ENCODE measurements at regions not wholly inside any gene's neighbourhood (a gene's known extent, or its start where the extent isn't known, plus 50 kb on each side); places are given as distances from the start of the nearest gene placed in this dataset.
"Not testable (repeated sequence)": the region's sequence is repeated elsewhere in the genome, so short reads cannot be mapped to it uniquely, and the experiment has no call there.

DNA sequence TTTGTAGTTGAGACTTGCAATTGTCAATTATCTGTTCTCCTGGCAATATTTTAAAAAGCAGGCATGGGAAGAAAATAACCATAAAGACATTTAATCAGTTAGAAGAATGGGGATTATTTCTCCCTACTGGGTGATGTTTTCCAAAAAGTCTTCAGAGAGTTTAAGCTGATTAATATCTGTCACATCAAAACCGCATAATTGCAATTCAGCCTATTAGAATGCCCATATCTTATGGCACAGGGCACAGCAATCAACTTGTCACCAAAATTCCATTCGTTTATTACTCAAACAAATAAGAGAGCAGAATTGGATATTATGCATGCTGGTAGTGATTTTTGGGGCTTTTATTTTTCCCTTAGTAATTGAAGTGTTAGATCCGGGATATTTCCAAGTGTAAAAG, 218.7 kb downstream of the RNF144B start:
- no peaks in the 10 kb centered on the region for H3K9me3 Mint-ChIP-seq
- no peak overlapping the region for H3K4me3 Mint-ChIP-seq
- DNase-seq = no peak
- H3K36me3 Mint-ChIP-seq = no peaks in the 10 kb centered on the region
- H3K27me3 Mint-ChIP-seq = peaks cover 4% of the 10 kb centered on the region
- no peaks in the 10 kb centered on the region for H3K4me1 Mint-ChIP-seq
- no peak overlapping the region for H3K27ac Mint-ChIP-seq

DNA sequence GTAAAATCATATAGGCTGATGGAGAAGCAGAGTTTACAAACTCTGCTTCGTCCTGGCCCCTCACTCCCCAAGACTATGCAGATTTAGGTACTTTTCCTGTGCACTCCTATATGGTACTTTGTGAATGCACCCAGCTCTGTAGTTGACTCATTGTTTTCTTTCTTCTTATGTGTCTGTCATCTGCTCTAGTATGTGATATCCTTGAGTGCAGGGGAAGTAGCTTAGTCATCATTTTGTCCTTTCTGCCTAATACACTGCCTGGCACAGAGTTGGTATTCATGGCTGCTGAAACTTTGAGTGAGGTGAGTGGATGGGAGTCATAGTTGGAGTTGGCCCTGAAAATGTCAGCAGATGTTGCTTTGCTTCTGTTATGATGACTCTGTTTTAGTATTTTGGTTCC, 222.6 kb downstream of the RNF144B start:
- H3K4me3 Mint-ChIP-seq = no peak overlapping the region

DNA sequence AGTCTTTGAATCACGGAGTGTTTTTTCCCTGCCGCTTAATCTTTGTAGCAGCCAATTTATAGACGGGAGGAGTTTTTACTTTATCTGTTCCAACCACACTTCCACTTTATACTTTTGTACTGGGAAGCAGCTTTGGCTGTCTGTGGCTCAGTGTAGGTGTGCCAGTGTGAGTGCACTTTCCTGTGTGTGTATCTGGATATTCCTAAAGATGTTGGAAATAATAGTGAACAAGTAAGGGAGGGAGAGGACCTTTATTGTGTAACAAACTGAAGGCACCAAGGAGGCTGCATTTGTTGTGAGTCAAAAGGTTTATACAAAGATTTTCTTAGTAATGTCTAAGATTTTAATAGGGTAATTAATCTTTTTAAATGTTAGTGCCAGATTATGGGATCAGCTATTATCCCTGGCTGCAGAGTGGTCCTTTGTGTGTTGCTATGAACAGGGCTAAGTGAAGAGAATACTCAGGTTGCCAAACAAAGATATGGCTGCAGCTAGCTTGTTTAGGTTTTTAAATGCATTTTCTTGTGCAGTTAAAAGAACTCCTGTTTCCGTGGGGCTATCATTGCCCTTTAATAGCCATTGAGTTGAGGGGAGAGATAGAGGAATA, 226.3 kb downstream of the RNF144B start:
- H3K36me3 Mint-ChIP-seq = no peaks in the 10 kb centered on the region
- H3K4me3 Mint-ChIP-seq = no peak overlapping the region
- no peak overlapping the region for H3K27ac Mint-ChIP-seq
- H3K4me1 Mint-ChIP-seq = no peaks in the 10 kb centered on the region
- H3K27me3 Mint-ChIP-seq = peaks cover 8% of the 10 kb centered on the region
- peaks cover 4% of the 10 kb centered on the region for H3K9me3 Mint-ChIP-seq
- DNase-seq = no peak

More for the DNA sequence above, 222.6 kb downstream of the RNF144B start:
- DNase-seq = no peak
- peaks cover 7% of the 10 kb centered on the region for H3K27me3 Mint-ChIP-seq
- H3K9me3 Mint-ChIP-seq = no peaks in the 10 kb centered on the region
- H3K4me1 Mint-ChIP-seq = no peaks in the 10 kb centered on the region
- H3K36me3 Mint-ChIP-seq = no peaks in the 10 kb centered on the region
- H3K27ac Mint-ChIP-seq = no peak overlapping the region

DNA sequence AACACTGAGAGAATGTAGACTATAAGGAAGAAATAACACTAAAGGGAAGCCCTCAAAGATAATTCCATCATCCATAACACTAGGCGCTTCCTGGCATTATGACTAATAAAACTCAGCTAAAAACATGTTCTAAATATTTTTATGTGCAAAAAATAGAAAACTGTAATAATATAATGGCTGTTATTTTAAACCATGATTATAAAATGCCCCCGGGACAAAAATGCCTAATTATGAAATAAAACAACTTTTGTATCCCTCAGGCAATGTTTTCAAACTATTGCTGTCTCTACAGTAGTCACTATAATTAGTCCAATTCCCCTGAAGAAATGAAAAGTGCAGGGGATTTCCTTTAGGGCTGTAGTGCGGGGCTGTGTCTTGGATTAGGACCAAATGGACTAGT, 242.4 kb downstream of the RNF144B start:
- no peak overlapping the region for H3K27ac Mint-ChIP-seq
- no peak for DNase-seq
- H3K4me1 Mint-ChIP-seq = no peaks in the 10 kb centered on the region
- no peaks in the 10 kb centered on the region for H3K9me3 Mint-ChIP-seq
- no peaks in the 10 kb centered on the region for H3K36me3 Mint-ChIP-seq
- H3K4me3 Mint-ChIP-seq = no peak overlapping the region
- peaks cover 6% of the 10 kb centered on the region for H3K27me3 Mint-ChIP-seq

DNA sequence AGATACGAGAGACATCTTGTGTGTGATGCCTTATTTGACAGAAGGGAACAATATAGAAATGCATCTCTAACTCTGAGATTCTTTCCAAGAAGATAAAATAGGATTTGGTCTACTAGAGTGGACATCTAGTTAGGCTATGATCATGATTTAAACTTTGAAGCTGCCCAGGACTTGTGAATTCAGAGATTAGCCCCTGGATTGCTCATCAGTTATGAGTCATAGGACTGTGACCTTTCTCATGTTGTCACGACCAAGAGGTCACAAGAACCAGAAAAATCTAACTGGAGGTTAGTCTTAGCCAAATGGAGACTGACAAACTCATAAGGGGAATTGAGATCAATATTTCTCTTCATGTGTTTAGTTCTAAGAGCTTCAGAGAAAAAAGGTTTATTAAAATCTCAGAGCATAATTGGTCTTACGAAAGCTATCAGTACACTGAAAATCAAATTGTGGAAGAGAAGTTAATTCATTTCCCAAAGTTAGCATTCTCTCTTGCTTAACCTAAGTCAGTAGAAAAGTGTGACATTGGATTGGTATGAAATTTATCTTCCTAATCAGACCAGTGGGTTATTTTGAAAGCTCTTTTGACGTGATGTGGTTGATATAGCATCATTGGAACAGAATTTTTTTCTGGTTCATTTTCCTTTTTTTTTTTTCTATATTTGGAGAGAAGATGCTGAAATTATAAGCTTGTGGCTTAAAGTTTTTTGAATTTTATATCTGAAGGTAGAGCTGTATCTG, 245.7 kb downstream of the RNF144B start:
- Mint-ChIP-seq H3K4me1 (no peaks in the 10 kb centered on the region), H3K36me3 (no peaks in the 10 kb centered on the region), H3K9me3 (no peaks in the 10 kb centered on the region), H3K4me3 (no peak overlapping the region), H3K27ac (no peak overlapping the region), H3K27me3 (peaks cover 3% of the 10 kb centered on the region)
- no peak for DNase-seq

DNA sequence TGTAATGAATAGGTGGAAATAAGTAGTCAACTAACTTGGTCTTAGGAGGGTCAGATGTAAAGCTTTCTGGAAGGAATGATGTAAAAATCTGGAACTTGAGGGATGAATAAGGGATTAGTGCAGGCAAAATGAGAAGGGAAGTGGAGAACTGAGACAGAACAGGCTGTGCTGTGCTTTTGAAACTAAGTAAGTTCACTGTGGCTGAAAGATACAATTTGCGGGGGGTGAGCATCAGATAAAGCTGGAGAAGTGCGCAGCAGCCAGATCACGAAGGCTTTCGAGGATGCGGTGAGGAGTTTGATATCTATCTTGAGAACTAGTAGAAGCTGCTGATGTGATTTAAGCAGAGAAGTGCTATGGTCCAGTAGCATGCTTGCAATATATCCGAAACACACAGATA, 247.8 kb downstream of the RNF144B start:
- Mint-ChIP-seq H3K27me3 (peaks cover 7% of the 10 kb centered on the region), H3K27ac (no peak overlapping the region), H3K4me1 (no peaks in the 10 kb centered on the region), H3K4me3 (no peak overlapping the region), H3K9me3 (no peaks in the 10 kb centered on the region), H3K36me3 (no peaks in the 10 kb centered on the region)
- no peak for DNase-seq

DNA sequence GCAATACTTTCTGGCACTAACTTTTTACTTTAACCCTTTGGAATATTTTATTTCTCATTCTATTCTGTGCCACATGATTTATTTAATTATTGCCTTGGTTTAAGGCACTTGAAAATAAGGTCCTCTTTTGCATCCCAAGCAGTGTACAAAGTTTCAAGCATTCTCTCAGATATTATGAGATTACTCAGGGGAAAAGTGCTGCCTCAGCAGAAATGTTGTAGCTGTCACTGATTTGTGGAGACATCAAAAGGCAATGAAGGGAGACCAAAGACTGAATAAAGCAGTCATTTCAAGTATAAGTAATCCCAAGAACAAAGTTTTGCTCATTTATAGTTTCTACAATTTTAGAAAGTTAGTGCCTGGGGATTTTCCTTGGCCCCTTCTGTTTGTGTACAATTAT, 253.0 kb downstream of the RNF144B start:
- Mint-ChIP-seq H3K27me3 (peaks cover 4% of the 10 kb centered on the region), H3K27ac (no peak overlapping the region), H3K4me3 (no peak overlapping the region), H3K4me1 (no peaks in the 10 kb centered on the region), H3K36me3 (no peaks in the 10 kb centered on the region), H3K9me3 (no peaks in the 10 kb centered on the region)
- no peak for DNase-seq

DNA sequence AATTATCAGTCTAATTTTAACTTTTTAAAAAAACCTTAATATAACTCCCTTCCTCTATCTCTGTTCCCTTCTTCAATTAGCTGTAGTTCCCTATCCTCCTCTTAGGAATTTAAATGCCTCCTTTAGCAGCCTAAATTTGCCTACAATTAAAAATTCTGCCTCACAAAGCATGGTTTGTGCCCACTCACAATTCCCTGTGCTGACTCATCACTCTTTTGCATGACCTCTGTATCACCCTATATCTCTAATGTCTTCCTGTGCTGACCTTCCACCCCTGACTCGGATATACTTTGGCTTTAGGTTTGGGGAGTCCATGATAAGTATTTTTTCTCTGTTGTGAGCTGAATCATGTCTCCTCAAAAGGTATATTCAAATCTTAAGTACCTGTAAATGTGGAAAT, 253.6 kb downstream of the RNF144B start:
- DNase-seq = no peak
- H3K36me3 Mint-ChIP-seq = no peaks in the 10 kb centered on the region
- H3K4me1 Mint-ChIP-seq = no peaks in the 10 kb centered on the region
- H3K27ac Mint-ChIP-seq = no peak overlapping the region
- H3K9me3 Mint-ChIP-seq = no peaks in the 10 kb centered on the region
- no peak overlapping the region for H3K4me3 Mint-ChIP-seq
- peaks cover 4% of the 10 kb centered on the region for H3K27me3 Mint-ChIP-seq

DNA sequence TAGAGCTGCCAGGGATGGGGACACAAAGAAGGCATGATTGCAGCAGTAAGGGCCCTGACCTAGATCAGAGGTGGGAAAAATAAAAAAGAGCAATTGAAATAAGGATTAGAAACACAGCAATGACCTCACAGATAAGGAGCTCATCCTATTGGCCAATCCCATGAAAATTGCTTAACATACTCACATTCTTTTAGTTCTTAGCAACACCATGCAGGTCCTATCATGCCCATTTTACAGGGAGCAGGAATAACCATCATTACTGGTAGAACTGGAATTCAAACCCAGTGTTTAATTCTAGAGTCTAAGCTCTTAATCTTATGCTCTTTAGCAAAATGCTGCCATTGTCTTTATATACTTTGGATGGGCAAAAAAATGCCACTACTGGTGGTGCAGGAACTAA, 267.7 kb downstream of the RNF144B start:
- H3K36me3 Mint-ChIP-seq = no peaks in the 10 kb centered on the region

DNA sequence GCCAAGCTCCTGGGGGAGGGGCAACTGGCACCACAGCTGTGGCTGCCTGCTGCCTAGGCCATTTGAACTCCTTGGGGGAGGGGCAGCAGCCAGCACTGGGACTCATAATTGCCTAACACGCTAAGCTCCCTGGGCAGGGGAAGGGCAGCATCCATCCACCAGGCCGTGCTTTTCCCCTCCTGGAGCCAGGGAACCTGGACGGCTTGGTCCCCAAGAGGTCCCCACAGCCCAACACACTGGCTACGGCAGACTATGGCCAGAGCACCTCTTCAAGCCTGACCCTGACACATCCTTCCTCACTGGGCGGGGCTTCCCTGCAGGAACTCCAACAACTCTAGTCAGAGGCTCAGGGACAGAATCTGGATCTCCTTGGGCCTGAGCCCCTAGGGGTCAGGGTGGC, 269.4 kb downstream of the RNF144B start:
- Mint-ChIP-seq H3K27me3 (no peaks in the 10 kb centered on the region), H3K9me3 (peaks cover 15% of the 10 kb centered on the region), H3K4me1 (no peaks in the 10 kb centered on the region), H3K36me3 (no peaks in the 10 kb centered on the region), H3K4me3 (no peak overlapping the region), H3K27ac (no peak overlapping the region)
- no peak for DNase-seq

More for the DNA sequence above, 267.7 kb downstream of the RNF144B start:
- Mint-ChIP-seq H3K9me3 (peaks cover 15% of the 10 kb centered on the region), H3K4me1 (no peaks in the 10 kb centered on the region), H3K4me3 (no peak overlapping the region), H3K27ac (no peak overlapping the region), H3K27me3 (no peaks in the 10 kb centered on the region)
- no peak for DNase-seq

DNA sequence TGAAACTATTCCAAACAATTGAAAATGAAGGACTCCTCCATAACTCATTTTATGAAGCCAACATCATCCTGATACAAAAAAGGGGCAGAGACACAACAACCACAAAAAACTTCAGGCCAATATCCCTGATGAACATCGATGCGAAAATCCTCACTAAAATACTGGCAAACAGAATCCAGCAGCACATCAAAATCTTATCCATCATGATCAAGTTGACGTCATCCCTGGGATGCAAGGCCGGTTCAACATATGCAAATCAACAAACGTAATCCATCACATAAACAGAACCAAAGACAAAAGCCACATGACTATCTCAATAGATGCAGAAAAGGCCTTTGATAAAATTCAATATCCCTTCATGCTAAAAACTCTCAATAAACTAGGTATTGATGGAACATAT, 272.8 kb downstream of the RNF144B start:
- H3K4me3 Mint-ChIP-seq, DNase-seq, H3K27me3 Mint-ChIP-seq, H3K4me1 Mint-ChIP-seq, H3K27ac Mint-ChIP-seq, H3K36me3 Mint-ChIP-seq: not testable (repeated sequence)
- H3K9me3 Mint-ChIP-seq = peaks cover 15% of the 10 kb centered on the region

DNA sequence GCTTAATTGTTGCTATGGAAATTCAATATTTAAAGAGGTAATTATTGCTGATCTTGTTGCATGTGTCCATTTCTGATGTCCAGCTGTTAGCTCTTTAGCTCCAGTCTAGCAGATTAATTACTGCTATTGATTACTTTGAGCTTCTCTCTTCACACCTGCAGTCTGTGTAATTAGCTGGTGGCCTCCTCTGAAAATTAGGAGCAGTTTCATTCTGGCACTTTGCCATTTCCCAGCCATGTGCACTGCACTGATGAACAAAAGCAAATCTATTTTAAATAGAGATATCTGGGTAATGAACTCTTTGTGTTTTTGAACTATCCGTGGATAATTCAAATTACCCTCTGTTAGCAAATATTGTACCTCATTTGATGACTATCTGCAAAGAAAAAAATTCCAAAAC, 275.9 kb downstream of the RNF144B start:
- DNase-seq = no peak
- H3K27ac Mint-ChIP-seq = no peak overlapping the region
- no peaks in the 10 kb centered on the region for H3K36me3 Mint-ChIP-seq
- peaks cover 8% of the 10 kb centered on the region for H3K9me3 Mint-ChIP-seq
- no peaks in the 10 kb centered on the region for H3K4me1 Mint-ChIP-seq
- H3K4me3 Mint-ChIP-seq = no peak overlapping the region
- H3K27me3 Mint-ChIP-seq = no peaks in the 10 kb centered on the region

DNA sequence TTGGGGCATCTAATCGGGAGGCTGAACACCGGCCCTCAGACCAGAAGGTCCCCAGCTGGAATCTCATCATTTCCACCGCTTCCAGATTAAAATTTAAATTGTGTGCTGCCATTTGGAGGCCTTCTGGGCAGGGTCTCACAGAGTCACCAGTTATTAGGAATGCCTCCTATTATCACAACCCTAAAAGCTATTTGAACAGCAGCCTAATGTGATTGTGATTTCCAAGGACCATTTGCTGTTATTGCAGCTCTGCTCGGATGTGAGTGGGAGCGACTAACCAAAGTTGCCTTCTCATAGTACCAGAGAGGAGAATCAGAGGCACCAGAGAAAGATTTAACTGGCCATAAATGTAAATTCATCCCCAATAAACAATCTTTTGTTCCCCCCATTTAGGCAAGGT, 277.3 kb downstream of the RNF144B start:
- no peak overlapping the region for H3K27ac Mint-ChIP-seq
- peaks cover 3% of the 10 kb centered on the region for H3K9me3 Mint-ChIP-seq
- no peak overlapping the region for H3K4me3 Mint-ChIP-seq
- H3K4me1 Mint-ChIP-seq = no peaks in the 10 kb centered on the region
- no peak for DNase-seq
- H3K36me3 Mint-ChIP-seq = no peaks in the 10 kb centered on the region
- no peaks in the 10 kb centered on the region for H3K27me3 Mint-ChIP-seq

DNA sequence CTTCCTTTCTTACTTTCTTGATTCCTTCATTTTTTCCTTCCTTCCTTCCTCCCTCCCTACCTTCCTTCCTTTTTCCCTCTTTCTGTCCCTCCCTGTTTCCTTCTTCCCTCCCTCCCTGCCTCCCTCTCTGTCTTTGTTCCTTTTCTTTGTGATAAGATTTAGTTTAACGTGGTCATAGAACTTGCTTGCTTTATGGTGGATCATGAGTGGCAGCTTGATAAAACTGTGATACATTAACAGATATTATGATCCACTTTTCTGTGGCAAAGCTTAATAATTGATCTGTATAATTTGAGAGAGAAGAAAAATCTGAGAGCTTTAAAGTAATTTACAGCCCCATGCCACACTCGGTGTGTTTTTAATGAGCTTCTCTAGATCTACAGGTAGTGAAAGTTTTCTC, 280.5 kb downstream of the RNF144B start:
- Mint-ChIP-seq H3K27me3 (no peaks in the 10 kb centered on the region), H3K4me3 (no peak overlapping the region), H3K36me3 (no peaks in the 10 kb centered on the region), H3K27ac (no peak overlapping the region), H3K9me3 (no peaks in the 10 kb centered on the region), H3K4me1 (no peaks in the 10 kb centered on the region)
- no peak for DNase-seq

DNA sequence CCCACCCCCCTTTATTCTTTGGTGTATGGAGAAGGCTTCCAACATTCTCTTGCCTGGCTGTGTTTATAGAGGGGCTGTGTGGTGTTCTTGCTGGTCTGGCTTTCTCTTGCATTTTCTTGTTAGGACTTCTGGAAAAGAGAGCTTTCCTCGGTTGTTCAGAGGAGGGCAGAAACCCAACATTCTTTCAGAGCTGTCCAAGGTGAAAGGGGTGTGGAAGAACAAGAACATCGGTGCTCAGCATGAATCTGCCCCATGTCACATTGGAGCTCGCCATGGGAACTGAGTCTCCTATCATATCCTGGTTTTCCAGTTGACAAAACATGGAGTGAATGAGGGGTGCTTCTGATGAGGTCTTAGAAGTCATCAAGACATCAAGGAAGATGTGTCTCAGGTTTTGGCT, 281.8 kb downstream of the RNF144B start:
- Mint-ChIP-seq H3K27me3 (no peaks in the 10 kb centered on the region), H3K4me3 (no peak overlapping the region), H3K27ac (no peak overlapping the region), H3K4me1 (no peaks in the 10 kb centered on the region), H3K36me3 (no peaks in the 10 kb centered on the region), H3K9me3 (no peaks in the 10 kb centered on the region)
- DNase-seq = no peak

DNA sequence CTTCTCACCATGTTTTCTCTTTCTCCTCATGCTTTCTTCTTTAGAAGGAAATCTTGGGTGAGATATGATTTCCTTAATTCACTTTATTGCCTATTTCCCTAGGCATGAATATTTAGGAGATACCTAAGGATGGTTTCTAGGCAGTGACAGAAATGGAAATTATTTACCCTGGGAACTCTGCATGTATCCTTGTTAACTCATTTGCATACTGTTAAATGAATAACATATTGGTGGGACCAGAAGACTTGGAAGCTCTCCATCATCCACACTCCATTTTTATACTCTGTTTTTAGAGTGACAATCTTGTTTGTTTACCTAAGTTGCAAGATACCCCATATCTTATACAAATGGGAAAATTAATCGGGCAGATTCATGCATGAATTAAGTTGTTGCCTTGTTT, 285.7 kb downstream of the RNF144B start:
- H3K9me3 Mint-ChIP-seq = no peaks in the 10 kb centered on the region
- H3K27ac Mint-ChIP-seq = no peak overlapping the region
- H3K36me3 Mint-ChIP-seq = no peaks in the 10 kb centered on the region
- H3K4me3 Mint-ChIP-seq = no peak overlapping the region
- no peak for DNase-seq
- no peaks in the 10 kb centered on the region for H3K4me1 Mint-ChIP-seq
- H3K27me3 Mint-ChIP-seq = no peaks in the 10 kb centered on the region
